ENCODE measurements at regions not wholly inside any gene's neighbourhood (a gene's known extent, or its start where the extent isn't known, plus 50 kb on each side); places are given as distances from the start of the nearest gene placed in this dataset.
A peak's percentile ranks its signal among the peaks of the same experiment; 100 is the strongest.
"Not testable (repeated sequence)": the region's sequence is repeated elsewhere in the genome, so short reads cannot be mapped to it uniquely, and the experiment has no call there.

- Mint-ChIP-seq H3K27me3 (no peaks in the 10 kb centered on the region), H3K4me1 (no peaks in the 10 kb centered on the region), H3K27ac (no peak overlapping the region), H3K36me3 (no peaks in the 10 kb centered on the region), H3K4me3 (no peak overlapping the region), H3K9me3 (ENCODE audit: low read depth) (no peaks in the 10 kb centered on the region)
- DNase-seq: peak; percentile 47
- CTCF ChIA-PET: interaction anchor here (0.6 to 2.0 kb wide), 13 partner anchors 9 to 187 kb away, joined by 3 to 21 read pairs (median 3); no protein-coding TSS in a partner anchor
- ATAC-seq: no peak
Observed at GRCh38 chr10:63977329-63977923, 456.2 kb downstream of the REEP3 start.

GRCh38 chr10:63980870-63981269 is 459.7 kb downstream of the REEP3 start:
- H3K36me3 Mint-ChIP-seq; ATAC-seq; H3K27me3 Mint-ChIP-seq; H3K4me3 Mint-ChIP-seq; DNase-seq; H3K9me3 Mint-ChIP-seq (ENCODE audit: low read depth); H3K4me1 Mint-ChIP-seq; H3K27ac Mint-ChIP-seq; CTCF ChIA-PET: not testable (repeated sequence)

GRCh38 chr10:63984061-63984460 is 462.9 kb downstream of the REEP3 start:
- H3K36me3 Mint-ChIP-seq; H3K9me3 Mint-ChIP-seq (ENCODE audit: low read depth); ATAC-seq; H3K4me3 Mint-ChIP-seq; DNase-seq; H3K27me3 Mint-ChIP-seq; H3K4me1 Mint-ChIP-seq; H3K27ac Mint-ChIP-seq; CTCF ChIA-PET: not testable (repeated sequence)

GRCh38 chr10:63986536-63986935 is 465.3 kb downstream of the REEP3 start:
- no peak for ATAC-seq
- Mint-ChIP-seq H3K4me3 (no peak overlapping the region), H3K4me1 (no peaks in the 10 kb centered on the region), H3K9me3 (ENCODE audit: low read depth) (peaks cover 3% of the 10 kb centered on the region), H3K36me3 (no peaks in the 10 kb centered on the region), H3K27me3 (no peaks in the 10 kb centered on the region), H3K27ac (no peak overlapping the region)
- CTCF ChIA-PET: no interaction called here
- DNase-seq: no peak

GRCh38 chr10:63987212-63987611 is 466.0 kb downstream of the REEP3 start:
- ATAC-seq (no peak), DNase-seq (no peak)
- H3K36me3 Mint-ChIP-seq: no peaks in the 10 kb centered on the region
- H3K27ac Mint-ChIP-seq: no peak overlapping the region
- H3K4me1 Mint-ChIP-seq: no peaks in the 10 kb centered on the region
- no peak overlapping the region for H3K4me3 Mint-ChIP-seq
- H3K9me3 Mint-ChIP-seq (ENCODE audit: low read depth): peaks cover 3% of the 10 kb centered on the region
- CTCF ChIA-PET: no interaction called here
- no peaks in the 10 kb centered on the region for H3K27me3 Mint-ChIP-seq

- no peaks in the 10 kb centered on the region for H3K36me3 Mint-ChIP-seq
- no peak overlapping the region for H3K27ac Mint-ChIP-seq
- no peak overlapping the region for H3K4me3 Mint-ChIP-seq
- peaks cover 4% of the 10 kb centered on the region for H3K9me3 Mint-ChIP-seq (ENCODE audit: low read depth)
- no peaks in the 10 kb centered on the region for H3K27me3 Mint-ChIP-seq
- H3K4me1 Mint-ChIP-seq: no peaks in the 10 kb centered on the region
- DNase-seq (no peak), ATAC-seq (no peak)
- CTCF ChIA-PET: no interaction called here
Observed at GRCh38 chr10:63994371-63994770, 473.2 kb downstream of the REEP3 start.

- Mint-ChIP-seq H3K27ac (no peak overlapping the region), H3K36me3 (no peaks in the 10 kb centered on the region), H3K4me1 (no peaks in the 10 kb centered on the region), H3K9me3 (ENCODE audit: low read depth) (no peaks in the 10 kb centered on the region), H3K4me3 (no peak overlapping the region), H3K27me3 (no peaks in the 10 kb centered on the region)
- ATAC-seq (no peak), DNase-seq (no peak)
- CTCF ChIA-PET: no interaction called here
Observed at GRCh38 chr10:64007157-64007556, 486.0 kb downstream of the REEP3 start.

- no peak for DNase-seq
- Mint-ChIP-seq H3K36me3 (no peaks in the 10 kb centered on the region), H3K27ac (no peak overlapping the region), H3K27me3 (no peaks in the 10 kb centered on the region), H3K4me1 (no peaks in the 10 kb centered on the region), H3K9me3 (ENCODE audit: low read depth) (no peaks in the 10 kb centered on the region), H3K4me3 (no peak overlapping the region)
- ATAC-seq: no peak
- CTCF ChIA-PET: no interaction called here
Observed at GRCh38 chr10:64010711-64011110, 489.5 kb downstream of the REEP3 start.

- H3K9me3 Mint-ChIP-seq (ENCODE audit: low read depth): no peaks in the 10 kb centered on the region
- no peak overlapping the region for H3K4me3 Mint-ChIP-seq
- ATAC-seq (no peak), DNase-seq (no peak)
- no peak overlapping the region for H3K27ac Mint-ChIP-seq
- H3K36me3 Mint-ChIP-seq: no peaks in the 10 kb centered on the region
- no peaks in the 10 kb centered on the region for H3K4me1 Mint-ChIP-seq
- H3K27me3 Mint-ChIP-seq: no peaks in the 10 kb centered on the region
- CTCF ChIA-PET: no interaction called here
Observed at GRCh38 chr10:64011912-64012714, 490.9 kb downstream of the REEP3 start.

- Mint-ChIP-seq H3K4me1 (no peaks in the 10 kb centered on the region), H3K36me3 (no peaks in the 10 kb centered on the region), H3K4me3 (no peak overlapping the region), H3K9me3 (ENCODE audit: low read depth) (no peaks in the 10 kb centered on the region), H3K27me3 (no peaks in the 10 kb centered on the region), H3K27ac (no peak overlapping the region)
- DNase-seq (no peak), ATAC-seq (no peak)
- CTCF ChIA-PET: no interaction called here
Observed at GRCh38 chr10:64014281-64014680, 493.1 kb downstream of the REEP3 start.

GRCh38 chr10:64023926-64024470 is 502.8 kb downstream of the REEP3 start:
- no peak overlapping the region for H3K27ac Mint-ChIP-seq
- H3K9me3 Mint-ChIP-seq (ENCODE audit: low read depth): no peaks in the 10 kb centered on the region
- ATAC-seq: no peak
- CTCF ChIA-PET: interaction anchor here (1.8 kb wide), 1 partner anchor 18 kb away, joined by 4 read pairs; no protein-coding TSS in a partner anchor
- no peaks in the 10 kb centered on the region for H3K36me3 Mint-ChIP-seq
- no peak overlapping the region for H3K4me3 Mint-ChIP-seq
- DNase-seq: no peak
- H3K4me1 Mint-ChIP-seq: no peaks in the 10 kb centered on the region
- H3K27me3 Mint-ChIP-seq: no peaks in the 10 kb centered on the region

GRCh38 chr10:64033711-64034110 is 512.5 kb downstream of the REEP3 start:
- no peaks in the 10 kb centered on the region for H3K4me1 Mint-ChIP-seq
- no peak for DNase-seq
- H3K27ac Mint-ChIP-seq: no peak overlapping the region
- H3K4me3 Mint-ChIP-seq: no peak overlapping the region
- CTCF ChIA-PET: interaction anchor here (2.7 kb wide), 1 partner anchor 9 kb away, joined by 11 read pairs; no protein-coding TSS in a partner anchor
- H3K27me3 Mint-ChIP-seq: peaks cover 8% of the 10 kb centered on the region
- no peaks in the 10 kb centered on the region for H3K9me3 Mint-ChIP-seq (ENCODE audit: low read depth)
- no peak for ATAC-seq
- no peaks in the 10 kb centered on the region for H3K36me3 Mint-ChIP-seq

GRCh38 chr10:64036321-64036930 is 515.2 kb downstream of the REEP3 start:
- CTCF ChIA-PET: no interaction called here
- no peaks in the 10 kb centered on the region for H3K9me3 Mint-ChIP-seq (ENCODE audit: low read depth)
- no peak overlapping the region for H3K27ac Mint-ChIP-seq
- DNase-seq (no peak), ATAC-seq (no peak)
- H3K36me3 Mint-ChIP-seq: no peaks in the 10 kb centered on the region
- H3K4me3 Mint-ChIP-seq: no peak overlapping the region
- peaks cover 4% of the 10 kb centered on the region for H3K4me1 Mint-ChIP-seq
- peaks cover 12% of the 10 kb centered on the region for H3K27me3 Mint-ChIP-seq

All from activated CD8-positive, alpha-beta memory T cell treated with anti-CD3 and anti-CD28 coated beads, Interleukin-2, amount 10 ng/mL, durations not matched to agents 7 days and 5 days (primary cell).